Right lobe of liver (tissue), 4 donors: ENCODE measurements at regions not wholly inside any gene's neighbourhood (a gene's known extent, or its start where the extent isn't known, plus 50 kb on each side); places are given as distances from the start of the nearest gene placed in this dataset.

Source experiments
- CTCF ChIP-seq, 4 donors: fragments of 200-600 bp in 3 of 4; fragments of 450-650 bp in 1 of 4; IDR thresholded peaks; one replicate each; pipeline versions ENCODE4 v1.5.1 to v1.8.0; 2016 to 2022; ENCODE audit warnings: antibody characterized with exemption in 4 of 4, mild to moderate bottlenecking in 2 of 4
- POLR2A ChIP-seq: fragments of 450-650 bp; IDR thresholded peaks from one replicate; pipeline ENCODE4 v1.6.1; 2017; ENCODE audit warnings: antibody characterized with exemption, mild to moderate bottlenecking
- donor health status: DM: no; HTN: no; CAD: no.
- donor health status: DM: no; HTN: no; CAD: no.
- donor health status: DM: no; HTN: yes; CAD: no.

- TF ChIP-seq CTCF (IDR thresholded peaks at IDR 0.05): no peak
- TF ChIP-seq POLR2A: no peak
Observed at GRCh38 chr10:104509981-104510380, 131.1 kb upstream of the SORCS3 start.
